GM18868 (cell line): ENCODE measurements at regions not wholly inside any gene's neighbourhood (a gene's known extent, or its start where the extent isn't known, plus 50 kb on each side); places are given as distances from the start of the nearest gene placed in this dataset.

Experiments used
- ATAC-seq: cut with Tn5 transposase; IDR thresholded peaks from one replicate; pipeline ENCODE4 v1.9.1; 2021; ENCODE audit warnings: mild to moderate bottlenecking, moderate library complexity; ENCODE audit not compliant: unreplicated experiment

- no peak for ATAC-seq
Measured at GRCh38 chr3:116630494-116630893, 79.1 kb upstream of the TUSC7 start.

- no peak for ATAC-seq
Measured at GRCh38 chr3:116639641-116640040, 69.9 kb upstream of the TUSC7 start.

GRCh38 chr3:116640109-116640508 is 69.5 kb upstream of the TUSC7 start:
- ATAC-seq = no peak

GRCh38 chr3:116643001-116643400 is 66.6 kb upstream of the TUSC7 start:
- no peak for ATAC-seq

- ATAC-seq = no peak
Measured at GRCh38 chr3:116647996-116648395, 61.6 kb upstream of the TUSC7 start.
